ENCODE measurements at regions not wholly inside any gene's neighbourhood (a gene's known extent, or its start where the extent isn't known, plus 50 kb on each side); places are given as distances from the start of the nearest gene placed in this dataset.

GRCh38 chr1:55476445-55477015 lies 261.4 kb upstream of the USP24 start:
- Histone ChIP-seq H3K4me1 (peaks cover 44% of the 10 kb centered on the region), H3K27ac (peak overlapping the region; percentile 34 to 88; a peak in 5 of 6 replicates), H3K4me2 (peak overlapping the region; percentile 34), H3K4me3 (no peak overlapping the region), H3K9me3 (peaks cover 6% of the 10 kb centered on the region; the same call in 1 of the 3 replicates)
- ChIA-PET POLR2A (no interaction called here), CTCF (interaction anchor here (0.9 to 1.0 kb wide), 2 partner anchors 47 to 191 kb away, joined by 3 read pairs; no protein-coding TSS in a partner anchor)
- DNase-seq (ENCODE audit: low read depth in 1 of 2, low spot score in 1 of 2) (peak in 1 of 2 experiments; percentile 65), ATAC-seq (peak in 1 of 2 experiments; percentile 58; a peak in 3 of 6 replicates), FAIRE-seq (no peak)
- WGBS (ENCODE audit: missing lambda C conversion rate) = 45% methylated on average over 6 of the region's 6 CpGs
- TF ChIP-seq USF2 (IDR thresholded peaks at IDR 0.05) (no peak), EP300 (IDR thresholded peaks at IDR 0.05) (no peak), SREBF2 (IDR thresholded peaks at IDR 0.05) (no peak), CEBPB (IDR thresholded peaks at IDR 0.05) (peak in 1 of 2 experiments; percentile 20; a peak in 1 of 4 replicates), RCOR1 (IDR thresholded peaks at IDR 0.05; ENCODE audit: low read depth, low read length) (no peak), FOSB (CRISPR knock-in tag; IDR thresholded peaks at IDR 0.05) (no peak), RAD21 (conservative IDR thresholded peaks at IDR 0.05 in 1 of 2, IDR thresholded peaks at IDR 0.05 in 1 of 2) (no peak), TP53 (CRISPR knock-in tag; IDR thresholded peaks at IDR 0.05) (no peak)

- DNase-seq (ENCODE audit: low read depth in 1 of 2, low spot score in 1 of 2) (peak; percentile 18 to 66), ATAC-seq (peak; percentile 79 to 80)
- CTCF ChIA-PET = interaction anchor here (1.5 kb wide), 1 partner anchor 16 kb away, joined by 4 read pairs; no protein-coding TSS in a partner anchor
These were observed 259.1 kb upstream of the USP24 start for GRCh38 chr1:55474168-55474786.

More at GRCh38 chr1:55474168-55474786, 259.1 kb upstream of the USP24 start:
- no peak for FAIRE-seq
- no peak for TF ChIP-seq CBX8 (IDR thresholded peaks at IDR 0.05)
- no peak for TF ChIP-seq RCOR1 (IDR thresholded peaks at IDR 0.05; ENCODE audit: low read depth, low read length)
- TF ChIP-seq TP53 (CRISPR knock-in tag; IDR thresholded peaks at IDR 0.05) = no peak
- TF ChIP-seq HMGXB4 (CRISPR knock-in tag; IDR thresholded peaks at IDR 0.05; ENCODE audit: borderline replicate concordance) = no peak
- TF ChIP-seq CEBPB (IDR thresholded peaks at IDR 0.05) = peak; percentile 37 to 62; a peak in 3 of 4 replicates
- no peak; the same call in 1 of the 2 replicates for TF ChIP-seq HOXB5 (CRISPR knock-in tag; IDR thresholded peaks at IDR 0.05)
- 0 out of 2 replicates have a peak, but pooled peaks have one; percentile 45 for TF ChIP-seq HOXB13 (CRISPR knock-in tag; IDR thresholded peaks at IDR 0.05; ENCODE audit: low read depth)
- TF ChIP-seq FOSL2 (IDR thresholded peaks at IDR 0.05) = no peak
- TF ChIP-seq FOSL2 (CRISPR knock-in tag; IDR thresholded peaks at IDR 0.05) = 0 out of 2 replicates have a peak, but pooled peaks have one; percentile 9
- no peak for TF ChIP-seq MYC (IDR thresholded peaks at IDR 0.05; ENCODE audit: borderline replicate concordance, low read length)
- TF ChIP-seq ZNF302 (CRISPR knock-in tag; IDR thresholded peaks at IDR 0.05) = no peak
- TF ChIP-seq KDM1A (IDR thresholded peaks at IDR 0.05; ENCODE audit: low read depth) = no peak
- no peak for TF ChIP-seq SMC3 (IDR thresholded peaks at IDR 0.05)
- no peak for TF ChIP-seq MAX (IDR thresholded peaks at IDR 0.05)
- no peak for TF ChIP-seq HOXA7 (CRISPR knock-in tag; IDR thresholded peaks at IDR 0.05)
- no peak for TF ChIP-seq MAZ (IDR thresholded peaks at IDR 0.05; ENCODE audit: borderline replicate concordance, low read depth, low read length)
- no peak for TF ChIP-seq ZSCAN20 (CRISPR knock-in tag; IDR thresholded peaks at IDR 0.05)
- TF ChIP-seq MAFK (IDR thresholded peaks at IDR 0.05; ENCODE audit: partially characterized antibody) = peak; percentile 82
- no peak for TF ChIP-seq BHLHE40 (IDR thresholded peaks at IDR 0.05; ENCODE audit: low read depth, low read length)
- whole genome bisulfite sequencing (ENCODE audit: missing lambda C conversion rate) = 83% methylated on average over 1 of the region's 1 CpG
- H3K27ac ChIP-seq = peak overlapping the region; percentile 66 to 88
- H3K9me3 ChIP-seq = peaks cover 6% of the 10 kb centered on the region; the same call in 1 of the 3 replicates
- no peak overlapping the region for H3K4me3 ChIP-seq
- peak overlapping the region; percentile 15 for H3K4me2 ChIP-seq
- peaks cover 44% of the 10 kb centered on the region for H3K4me1 ChIP-seq
- POLR2A ChIA-PET = interaction anchor here (0.6 kb wide), 1 partner anchor 759 kb away, joined by 3 read pairs; no protein-coding TSS in a partner anchor
